Sigmoid colon (tissue), 4 donors: ENCODE measurements at regions not wholly inside any gene's neighbourhood (a gene's known extent, or its start where the extent isn't known, plus 50 kb on each side); places are given as distances from the start of the nearest gene placed in this dataset.

ENCODE experiments used
- CTCF ChIP-seq, 4 experiments: fragments of 450-650 bp in 3 of 4; fragments of 200-600 bp in 1 of 4; IDR thresholded peaks; one replicate each; pipeline ENCODE4 v1.5.1; 2016 to 2019; ENCODE audit warnings: antibody characterized with exemption in 4 of 4, mild to moderate bottlenecking in 3 of 4, moderate library complexity in 2 of 4
- EP300 ChIP-seq, 4 donors: sonication (generic); formaldehyde crosslinking; IDR thresholded peaks; one replicate each; pipeline ENCODE4 v1.6.1; 2017; ENCODE audit warnings: antibody characterized with exemption in 4 of 4
- POLR2A ChIP-seq, 2 donors: fragments of 450-650 bp; IDR thresholded peaks; one replicate each; pipeline ENCODE4 v1.6.1; 2016; ENCODE audit warnings: antibody characterized with exemption in 2 of 2, mild to moderate bottlenecking in 2 of 2, moderate library complexity in 2 of 2
- POLR2AphosphoS5 ChIP-seq, 4 donors: sonication (generic); formaldehyde crosslinking; IDR thresholded peaks; one replicate each; pipeline ENCODE4 v1.6.1; 2017; ENCODE audit warnings: antibody characterized with exemption in 4 of 4

- TF ChIP-seq CTCF (IDR thresholded peaks at IDR 0.05) = no peak
- no peak for TF ChIP-seq POLR2A (IDR thresholded peaks at IDR 0.05)
- TF ChIP-seq POLR2AphosphoS5 (IDR thresholded peaks at IDR 0.05) = no peak
- TF ChIP-seq EP300 (IDR thresholded peaks at IDR 0.05) = no peak
Measured at GRCh38 chr13:74839656-74840055, 642.3 kb downstream of the TBC1D4 start.
